PC-9 (cell line): ENCODE measurements at regions not wholly inside any gene's neighbourhood (a gene's known extent, or its start where the extent isn't known, plus 50 kb on each side); places are given as distances from the start of the nearest gene placed in this dataset.

Source experiments
- CTCF ChIP-seq: fragments of 200-600 bp; sonication (generic); conservative IDR thresholded peaks from 2 replicates; pipeline ENCODE4 v1.6.1; 2017; ENCODE audit warnings: mixed run types, antibody characterized with exemption, mild to moderate bottlenecking, moderate library complexity
- EZH2 ChIP-seq: fragments of 200-600 bp; sonication (generic); IDR thresholded peaks from 2 replicates; pipeline ENCODE4 v1.8.0; 2017; ENCODE audit warnings: antibody characterized with exemption, low read depth

- no peak for TF ChIP-seq EZH2
- TF ChIP-seq CTCF, result no peak
These were observed 135.7 kb upstream of the SERP2 start for GRCh38 chr13:44237881-44238421.
